GM19238 (cell line): ENCODE measurements at regions not wholly inside any gene's neighbourhood (a gene's known extent, or its start where the extent isn't known, plus 50 kb on each side); places are given as distances from the start of the nearest gene placed in this dataset.

Source experiments
- DNase-seq: peaks from one replicate; pipeline ENCODE4 v3.0.0; 2011; ENCODE audit warnings: low spot score; ENCODE audit not compliant: insufficient read length

GRCh38 chr3:117507958-117508357, 798.4 kb downstream of the TUSC7 start:
- no peak for DNase-seq

DNA sequence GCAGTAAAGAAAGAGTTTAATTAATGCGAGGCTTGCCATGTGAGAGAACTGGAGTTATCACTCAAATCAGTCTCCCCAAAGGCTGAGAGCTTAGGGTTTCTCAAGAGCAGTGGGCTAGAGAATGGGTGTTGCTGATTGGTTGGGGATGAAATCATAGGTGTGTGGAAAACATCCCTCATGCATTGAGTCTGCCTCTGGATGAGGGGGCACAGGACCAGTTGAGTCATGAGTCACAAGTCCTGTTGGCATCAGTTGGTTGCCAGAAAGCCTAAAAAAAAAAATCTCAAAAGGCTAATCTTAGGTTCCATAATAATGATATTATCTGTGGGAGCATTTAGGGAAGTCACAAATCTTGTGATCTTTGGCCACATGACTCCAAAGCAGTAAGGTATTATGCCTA, 800.3 kb downstream of the TUSC7 start:
- DNase-seq = no peak

- no peak for DNase-seq
These were observed 800.8 kb downstream of the TUSC7 start for GRCh38 chr3:117510396-117510795.

- DNase-seq = no peak
These were observed 803.4 kb downstream of the TUSC7 start for GRCh38 chr3:117512975-117513374.

DNA sequence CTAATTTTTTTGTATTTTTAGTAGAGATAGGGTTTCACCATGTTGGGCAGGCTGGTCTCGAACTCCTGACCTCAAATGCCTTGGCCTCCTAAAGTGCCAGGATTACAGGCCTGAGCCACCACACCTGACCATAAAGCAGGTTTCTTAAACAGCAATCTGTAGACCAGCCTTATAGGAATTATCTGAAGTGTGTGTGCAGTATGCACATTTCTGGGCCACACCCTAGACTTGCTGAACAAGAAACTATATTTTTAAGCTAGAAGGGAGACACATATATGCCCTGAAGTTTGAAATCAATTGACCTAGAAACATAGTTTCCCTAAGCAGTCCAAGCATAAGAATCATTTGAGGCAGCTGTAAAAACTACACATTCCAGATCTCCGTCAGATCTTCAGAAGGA, 805.7 kb downstream of the TUSC7 start:
- no peak for DNase-seq

DNA sequence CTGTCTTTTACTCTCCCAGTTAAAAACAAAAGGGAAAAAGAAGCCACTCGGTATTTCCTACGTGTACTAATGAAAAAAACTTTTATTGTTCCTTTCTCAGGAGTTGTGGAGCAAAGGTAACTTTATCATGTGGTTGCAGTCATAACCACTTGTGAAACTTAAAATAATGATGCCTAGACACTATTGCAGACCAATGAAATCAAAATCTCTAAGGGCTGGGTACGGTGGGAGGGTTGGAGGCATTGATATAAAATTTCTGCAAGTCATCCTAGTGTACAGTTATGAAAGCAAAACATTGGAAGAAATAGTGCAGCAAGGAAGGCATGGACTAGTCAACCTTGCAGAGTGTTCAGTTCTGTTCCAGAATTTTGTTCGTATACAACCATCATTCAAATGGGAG, 808.8 kb downstream of the TUSC7 start:
- no peak for DNase-seq

- no peak for DNase-seq
These were observed 810.2 kb downstream of the TUSC7 start for GRCh38 chr3:117519776-117520175.

GRCh38 chr3:117520582-117520981, 811.0 kb downstream of the TUSC7 start:
- no peak for DNase-seq

GRCh38 chr3:117523418-117523817, 813.8 kb downstream of the TUSC7 start:
- no peak for DNase-seq

DNA sequence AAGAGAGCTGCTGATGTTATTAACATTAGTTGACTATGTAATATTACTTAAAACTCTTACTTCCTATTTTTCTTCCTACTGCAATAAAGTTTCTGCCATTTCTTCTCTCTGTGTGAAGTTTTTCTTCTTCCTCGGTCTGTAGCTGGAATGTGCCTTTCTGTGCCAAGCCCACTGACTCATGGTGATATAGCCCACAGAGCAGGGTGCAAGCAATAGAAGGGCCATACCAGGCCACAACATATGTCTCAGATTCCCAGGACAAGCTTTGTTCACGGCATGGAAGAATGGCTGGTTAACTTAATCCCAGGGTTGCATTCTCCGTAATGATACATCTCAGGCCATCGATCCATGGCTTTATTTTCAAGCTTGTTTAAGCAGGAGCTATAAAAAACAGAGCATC, 815.3 kb downstream of the TUSC7 start:
- DNase-seq = no peak

DNA sequence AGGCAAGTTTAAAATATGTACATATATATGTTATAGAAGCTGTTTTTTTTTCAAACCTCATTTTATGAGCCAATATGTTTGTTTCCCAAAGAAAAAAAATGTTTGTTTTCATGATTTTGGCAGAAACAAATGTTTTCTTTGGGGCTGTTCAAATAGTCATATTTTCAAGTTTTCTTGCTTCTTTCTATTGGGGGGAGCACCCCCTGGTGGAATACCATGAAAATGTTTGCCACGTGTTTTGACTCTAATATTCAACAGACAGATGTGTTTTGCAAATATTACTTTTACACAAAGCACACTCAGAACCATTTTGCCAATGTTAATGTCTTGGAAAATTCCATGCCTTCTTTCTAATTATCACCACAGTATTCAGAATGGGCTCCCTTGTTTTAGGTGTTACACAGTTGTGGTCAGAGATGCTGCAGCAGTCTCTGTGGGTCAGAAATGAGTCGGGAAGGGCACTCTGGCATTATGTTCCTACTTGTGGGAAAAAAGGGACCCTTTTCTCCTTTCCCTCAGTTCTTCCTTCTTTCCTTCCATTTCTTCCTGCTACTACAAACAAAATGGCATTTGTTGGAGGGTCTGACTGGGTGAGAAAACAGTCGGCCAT, 817.0 kb downstream of the TUSC7 start:
- no peak for DNase-seq

DNA sequence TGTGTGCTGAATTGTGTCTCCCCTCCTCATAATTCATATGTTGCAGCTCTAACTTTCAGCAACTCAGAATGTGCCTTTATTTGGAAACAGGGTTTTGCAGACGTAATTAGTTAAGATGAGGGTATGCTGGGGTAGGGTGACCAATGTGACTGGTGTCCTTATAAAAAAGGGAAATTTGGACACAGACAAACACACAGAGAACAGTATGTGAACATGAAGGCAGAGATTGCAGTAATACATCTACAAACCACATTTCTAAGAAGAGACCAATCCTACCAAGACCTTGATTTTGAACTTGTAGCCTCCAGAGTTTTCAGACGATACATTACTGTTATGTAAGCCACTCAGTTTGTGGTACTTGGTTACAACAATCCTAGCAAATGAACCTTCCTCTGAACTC, 817.8 kb downstream of the TUSC7 start:
- DNase-seq = no peak

DNA sequence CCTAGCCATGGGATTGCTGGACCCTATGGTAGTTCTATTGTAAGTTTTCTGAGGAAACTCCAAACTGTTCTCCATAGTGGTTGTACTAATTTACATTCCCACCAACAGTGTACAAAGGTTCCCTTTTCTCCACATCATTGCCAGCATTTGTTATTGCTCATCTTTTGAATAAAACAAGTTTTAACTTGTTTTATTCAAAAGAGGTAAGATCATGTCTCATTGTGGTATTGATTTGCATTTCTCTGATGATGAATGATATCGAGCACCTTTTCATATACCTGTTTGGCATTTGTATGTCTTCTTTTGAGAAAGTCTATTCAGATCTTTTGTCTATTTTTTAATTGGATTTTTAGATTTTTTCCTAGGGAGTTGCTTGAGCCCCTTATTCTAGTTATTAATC, 819.1 kb downstream of the TUSC7 start:
- DNase-seq = no peak

DNA sequence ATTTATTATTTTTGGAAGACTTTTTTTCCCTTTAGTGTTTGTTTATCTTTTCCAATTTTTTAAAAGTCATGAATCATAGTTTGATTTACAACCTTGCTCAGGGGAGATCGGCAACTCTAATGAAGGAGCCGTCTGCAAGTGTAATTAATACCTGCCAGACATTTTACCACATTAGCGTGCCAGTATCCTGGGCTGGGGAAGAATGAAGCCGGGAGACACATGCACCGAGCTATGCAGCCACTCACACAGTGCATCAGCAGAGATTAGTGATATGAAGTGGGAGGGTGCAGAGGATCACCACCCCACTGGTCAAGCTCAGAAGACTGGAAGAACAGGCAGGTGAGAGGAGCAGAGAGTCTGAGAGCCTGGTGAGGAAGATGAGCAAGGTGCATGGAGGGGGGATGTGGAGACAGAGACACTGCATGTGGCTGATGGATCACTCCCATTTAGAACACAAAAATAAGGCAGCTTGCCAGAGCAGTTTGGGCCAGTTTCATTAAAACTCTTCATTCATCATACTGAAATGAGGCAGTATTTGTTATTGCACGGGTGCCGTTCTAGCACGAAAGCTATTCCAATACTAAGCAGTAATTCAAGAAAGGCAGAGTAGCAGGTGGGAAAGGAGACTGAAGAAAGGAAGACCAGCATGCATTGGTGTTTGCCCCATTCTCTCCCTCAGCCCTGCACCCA, 821.6 kb downstream of the TUSC7 start:
- DNase-seq = no peak

DNA sequence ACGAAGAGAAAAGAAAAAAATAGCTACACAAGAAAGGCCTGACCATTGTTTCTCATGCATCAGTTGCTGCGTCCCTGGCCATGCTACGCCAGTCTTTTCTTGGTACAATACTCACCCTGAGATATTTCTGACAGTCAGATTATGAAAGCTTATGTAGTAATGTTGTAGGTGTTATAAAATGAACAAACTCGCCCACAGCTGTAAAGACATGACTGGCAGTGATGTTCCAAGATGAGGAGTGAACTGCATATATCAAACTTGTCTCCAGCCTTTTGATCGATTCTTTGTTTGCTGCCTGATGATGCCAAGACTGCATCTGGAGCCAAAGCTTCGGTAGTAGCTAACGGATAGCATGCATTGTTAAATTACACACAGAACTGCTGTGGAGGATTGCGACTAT, 822.7 kb downstream of the TUSC7 start:
- no peak for DNase-seq

- no peak for DNase-seq
These were observed 824.6 kb downstream of the TUSC7 start for GRCh38 chr3:117534138-117534537.

DNA sequence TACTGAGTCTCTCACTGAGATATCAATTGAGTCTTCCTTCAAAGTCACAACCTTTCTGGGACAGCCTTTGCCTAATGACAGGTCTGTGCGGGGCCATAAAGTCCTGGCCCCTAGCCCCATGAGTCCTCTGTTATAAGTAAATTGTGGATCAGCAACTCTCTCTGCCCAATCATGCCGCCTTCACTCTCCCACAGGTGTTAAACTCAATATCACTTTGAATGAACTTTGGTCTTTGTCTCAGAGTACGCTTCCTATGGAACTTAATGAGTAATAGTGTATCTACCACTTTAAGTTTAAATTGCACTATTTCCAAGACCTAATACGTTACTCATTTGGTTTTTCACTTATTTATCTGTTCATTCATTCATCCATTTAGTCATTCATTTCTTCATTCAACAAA, 826.4 kb downstream of the TUSC7 start:
- no peak for DNase-seq

GRCh38 chr3:117537949-117538348, 828.4 kb downstream of the TUSC7 start:
- no peak for DNase-seq

- DNase-seq = no peak
These were observed 830.1 kb downstream of the TUSC7 start for GRCh38 chr3:117539729-117540128.

- DNase-seq = no peak
These were observed 831.0 kb downstream of the TUSC7 start for GRCh38 chr3:117540597-117540996.

- no peak for DNase-seq
These were observed 832.1 kb downstream of the TUSC7 start for GRCh38 chr3:117541721-117542120.

- DNase-seq = no peak
These were observed 833.9 kb downstream of the TUSC7 start for GRCh38 chr3:117543521-117543920.

GRCh38 chr3:117545484-117545883, 835.9 kb downstream of the TUSC7 start:
- DNase-seq = no peak
